GM10266 (cell line): ENCODE measurements at regions not wholly inside any gene's neighbourhood (a gene's known extent, or its start where the extent isn't known, plus 50 kb on each side); places are given as distances from the start of the nearest gene placed in this dataset.
"Not testable (repeated sequence)": the region's sequence is repeated elsewhere in the genome, so short reads cannot be mapped to it uniquely, and the experiment has no call there.

ENCODE experiments used
- DNase-seq: peaks from one replicate; pipeline ENCODE4 v3.0.0; 2012; ENCODE audit errors: extremely low spot score
- CTCF ChIP-seq: IDR thresholded peaks from 2 replicates; pipeline ENCODE4 v1.5.1; 2012; ENCODE audit warnings: mild to moderate bottlenecking, low read depth; ENCODE audit not compliant: control insufficient read depth, insufficient read depth; ENCODE audit errors: missing control alignments

- no peak for DNase-seq
- no peak for TF ChIP-seq CTCF
These were observed 55.3 kb upstream of the ATP1B1 start for GRCh38 chr1:169051171-169051570.

GRCh38 chr1:169052171-169052570 lies 54.3 kb upstream of the ATP1B1 start:
- not testable (repeated sequence) for DNase-seq

- no peak for DNase-seq
- no peak for TF ChIP-seq CTCF
These were observed 53.8 kb upstream of the ATP1B1 start for GRCh38 chr1:169052727-169053126.

- TF ChIP-seq CTCF: no peak
- no peak for DNase-seq
These were observed 53.3 kb upstream of the ATP1B1 start for GRCh38 chr1:169053196-169053595.
